ENCODE measurements at regions not wholly inside any gene's neighbourhood (a gene's known extent, or its start where the extent isn't known, plus 50 kb on each side); places are given as distances from the start of the nearest gene placed in this dataset.

DNA sequence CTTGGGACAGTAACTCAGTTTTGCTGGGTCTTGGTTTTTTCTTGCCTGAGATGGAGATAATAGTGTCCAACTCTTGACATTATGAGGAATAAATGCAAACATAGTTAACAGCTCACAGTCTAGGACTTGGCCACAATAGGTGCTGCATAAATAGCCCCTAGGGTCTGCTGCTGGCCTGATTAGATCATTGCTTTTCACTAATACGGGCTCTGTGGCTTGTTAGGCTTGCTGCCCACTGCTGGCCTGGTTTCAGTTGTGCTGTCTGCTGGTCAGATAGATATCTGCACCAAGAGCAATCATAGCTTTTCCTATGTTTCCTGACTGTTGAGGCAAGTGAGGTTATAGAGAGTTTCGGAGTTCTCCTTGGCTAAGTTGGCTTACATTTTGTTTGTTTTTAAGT, 246.1 kb downstream of the DNAJB9 start:
- no peaks in the 10 kb centered on the region for H3K9me3 ChIP-seq
- no peak for DNase-seq
- in situ Hi-C loops (cut with MboI; ENCODE audit: low sequenced_read_pairs in 4 of 4): no loop called here
- no peak overlapping the region for H3K4me3 ChIP-seq
- H3K36me3 ChIP-seq: no peaks in the 10 kb centered on the region
- intact Hi-C loops (cut with DNase I; ENCODE audit: low total_unique reads): no loop called here
- no peak for ATAC-seq
- TF ChIP-seq POLR2A (IDR thresholded peaks at IDR 0.05): no peak
- TF ChIP-seq, protein P1, sequence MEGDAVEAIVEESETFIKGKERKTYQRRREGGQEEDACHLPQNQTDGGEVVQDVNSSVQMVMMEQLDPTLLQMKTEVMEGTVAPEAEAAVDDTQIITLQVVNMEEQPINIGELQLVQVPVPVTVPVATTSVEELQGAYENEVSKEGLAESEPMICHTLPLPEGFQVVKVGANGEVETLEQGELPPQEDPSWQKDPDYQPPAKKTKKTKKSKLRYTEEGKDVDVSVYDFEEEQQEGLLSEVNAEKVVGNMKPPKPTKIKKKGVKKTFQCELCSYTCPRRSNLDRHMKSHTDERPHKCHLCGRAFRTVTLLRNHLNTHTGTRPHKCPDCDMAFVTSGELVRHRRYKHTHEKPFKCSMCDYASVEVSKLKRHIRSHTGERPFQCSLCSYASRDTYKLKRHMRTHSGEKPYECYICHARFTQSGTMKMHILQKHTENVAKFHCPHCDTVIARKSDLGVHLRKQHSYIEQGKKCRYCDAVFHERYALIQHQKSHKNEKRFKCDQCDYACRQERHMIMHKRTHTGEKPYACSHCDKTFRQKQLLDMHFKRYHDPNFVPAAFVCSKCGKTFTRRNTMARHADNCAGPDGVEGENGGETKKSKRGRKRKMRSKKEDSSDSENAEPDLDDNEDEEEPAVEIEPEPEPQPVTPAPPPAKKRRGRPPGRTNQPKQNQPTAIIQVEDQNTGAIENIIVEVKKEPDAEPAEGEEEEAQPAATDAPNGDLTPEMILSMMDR (IDR thresholded peaks at IDR 0.05 in 4 of 5, conservative IDR thresholded peaks at IDR 0.05 in 1 of 5): no peak
- no peak overlapping the region for H3K27ac ChIP-seq
- no peaks in the 10 kb centered on the region for H3K27me3 ChIP-seq
- H3K4me1 ChIP-seq: no peaks in the 10 kb centered on the region

DNA sequence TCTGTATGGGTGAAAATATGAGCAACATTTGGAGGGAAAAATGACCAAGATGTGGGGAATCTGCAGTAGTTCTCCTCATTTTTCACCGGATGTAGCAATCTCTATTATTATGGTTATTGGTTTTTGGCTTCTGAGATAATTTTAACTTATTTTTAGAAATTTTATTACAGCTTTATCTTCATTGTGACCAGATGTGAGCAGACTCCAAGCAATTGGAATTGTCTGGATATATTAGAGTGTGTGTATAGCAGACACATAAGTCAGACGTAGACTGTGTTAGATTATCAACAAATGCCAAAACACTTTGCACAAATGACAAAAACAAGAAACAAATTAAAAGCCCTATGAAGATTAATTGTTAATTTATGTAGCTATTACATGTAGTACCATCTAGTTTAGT, 249.1 kb downstream of the DNAJB9 start:
- TF ChIP-seq POLR2A (IDR thresholded peaks at IDR 0.05): no peak
- TF ChIP-seq, protein P1 (IDR thresholded peaks at IDR 0.05 in 4 of 5, conservative IDR thresholded peaks at IDR 0.05 in 1 of 5): no peak
- H3K27me3 ChIP-seq: no peaks in the 10 kb centered on the region
- ATAC-seq: no peak
- DNase-seq: no peak
- in situ Hi-C loops (cut with MboI; ENCODE audit: low sequenced_read_pairs in 4 of 4): no loop called here
- no peaks in the 10 kb centered on the region for H3K4me1 ChIP-seq
- no peaks in the 10 kb centered on the region for H3K36me3 ChIP-seq
- H3K4me3 ChIP-seq: no peak overlapping the region
- intact Hi-C loops (cut with DNase I; ENCODE audit: low total_unique reads): no loop called here
- no peak overlapping the region for H3K27ac ChIP-seq
- no peaks in the 10 kb centered on the region for H3K9me3 ChIP-seq

DNA sequence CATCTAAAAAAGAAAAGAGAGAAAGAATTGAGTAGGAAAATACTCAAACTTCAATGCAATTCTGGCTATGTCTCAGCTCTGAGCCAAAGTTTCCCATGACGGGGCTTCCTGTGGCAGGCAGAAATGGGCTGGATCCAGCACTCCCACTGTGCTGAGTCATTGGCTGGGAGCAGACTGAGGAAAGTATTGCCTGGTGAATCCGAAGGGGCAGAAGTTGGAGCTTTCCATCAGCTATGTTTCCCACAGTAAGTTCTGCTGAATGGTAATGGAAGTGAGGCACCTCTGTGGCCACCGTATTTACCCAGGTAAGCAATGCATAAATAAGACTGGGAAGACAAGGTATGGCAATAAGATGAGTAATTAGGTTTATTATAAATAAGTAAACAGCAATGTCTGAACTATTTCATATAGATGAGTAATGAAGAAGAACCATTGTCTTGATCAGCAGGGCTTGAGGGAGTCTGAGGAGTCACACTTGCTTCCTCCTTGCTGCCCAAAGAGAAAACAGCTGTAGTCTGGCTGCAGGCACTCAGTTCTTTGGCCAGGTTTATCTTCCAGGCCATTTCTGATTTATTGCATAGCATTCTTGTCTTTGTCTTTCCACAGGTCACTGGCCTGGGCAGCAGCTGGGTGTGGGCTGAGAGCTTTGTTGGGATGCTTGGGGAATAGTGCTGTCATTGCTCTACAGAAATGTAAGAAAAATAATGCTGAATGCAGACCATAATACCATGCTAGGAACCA, 255.3 kb downstream of the DNAJB9 start:
- H3K36me3 ChIP-seq: no peaks in the 10 kb centered on the region
- DNase-seq (no peak), ATAC-seq (no peak)

DNA sequence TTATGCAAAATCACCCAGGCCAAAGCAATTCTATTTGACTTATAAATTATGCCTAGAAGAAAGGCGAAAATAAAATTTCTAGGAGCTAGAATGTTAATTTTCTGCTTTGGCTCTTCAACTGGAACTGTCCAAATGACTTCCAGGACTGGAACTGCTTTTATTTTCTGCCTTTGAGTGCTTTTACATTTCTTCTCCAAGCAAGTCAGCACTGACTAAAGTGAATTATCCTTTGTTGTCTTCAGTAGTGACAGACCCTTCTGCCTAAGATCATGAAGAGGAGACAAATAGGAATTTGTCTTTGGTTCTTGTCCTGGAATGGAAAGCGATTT, 255.9 kb downstream of the DNAJB9 start:
- Histone ChIP-seq H3K4me3 (no peak overlapping the region), H3K27me3 (no peaks in the 10 kb centered on the region), H3K27ac (no peak overlapping the region), H3K4me1 (no peaks in the 10 kb centered on the region), H3K36me3 (no peaks in the 10 kb centered on the region), H3K9me3 (no peaks in the 10 kb centered on the region)
- TF ChIP-seq, protein P1 (IDR thresholded peaks at IDR 0.05 in 4 of 5, conservative IDR thresholded peaks at IDR 0.05 in 1 of 5): no peak
- TF ChIP-seq POLR2A (IDR thresholded peaks at IDR 0.05): no peak
- in situ Hi-C loops (cut with MboI; ENCODE audit: low sequenced_read_pairs in 4 of 4): no loop called here
- intact Hi-C loops (cut with DNase I; ENCODE audit: low total_unique reads): no loop called here
- no peak for DNase-seq
- no peak for ATAC-seq

More for the DNA sequence above, 255.3 kb downstream of the DNAJB9 start:
- H3K27me3 ChIP-seq: no peaks in the 10 kb centered on the region
- H3K27ac ChIP-seq: no peak overlapping the region
- in situ Hi-C loops (cut with MboI; ENCODE audit: low sequenced_read_pairs in 4 of 4): no loop called here
- H3K4me3 ChIP-seq: no peak overlapping the region
- intact Hi-C loops (cut with DNase I; ENCODE audit: low total_unique reads): no loop called here
- no peaks in the 10 kb centered on the region for H3K4me1 ChIP-seq
- TF ChIP-seq, protein P1 (IDR thresholded peaks at IDR 0.05 in 4 of 5, conservative IDR thresholded peaks at IDR 0.05 in 1 of 5): no peak
- TF ChIP-seq POLR2A (IDR thresholded peaks at IDR 0.05): no peak
- H3K9me3 ChIP-seq: no peaks in the 10 kb centered on the region

DNA sequence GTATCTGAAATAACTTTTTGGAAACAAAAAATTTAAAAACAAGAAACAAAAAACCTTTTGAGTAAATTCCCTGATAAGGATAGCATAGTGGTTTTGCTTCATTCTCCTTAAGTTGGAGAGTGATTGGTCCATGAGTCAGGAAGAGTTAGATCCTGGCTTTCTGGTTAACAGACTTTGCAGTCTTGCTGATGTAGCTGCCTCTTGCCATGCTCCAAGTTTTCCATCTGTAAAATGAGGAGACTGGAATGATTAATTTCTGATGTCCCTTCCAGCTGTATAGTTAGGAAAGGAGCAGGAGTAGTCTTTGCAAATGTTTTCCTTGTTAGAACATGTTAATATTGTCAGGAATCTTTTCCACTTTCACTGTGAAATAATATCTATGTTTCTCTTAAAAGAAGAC, 266.6 kb downstream of the DNAJB9 start:
- in situ Hi-C loops (cut with MboI; ENCODE audit: low sequenced_read_pairs in 4 of 4): no loop called here
- peaks cover 0 to 5% of the 10 kb centered on the region in 2 donors for H3K4me1 ChIP-seq
- DNase-seq (no peak), ATAC-seq (no peak)
- TF ChIP-seq, protein P1 (IDR thresholded peaks at IDR 0.05 in 4 of 5, conservative IDR thresholded peaks at IDR 0.05 in 1 of 5): no peak
- TF ChIP-seq POLR2A (IDR thresholded peaks at IDR 0.05): no peak
- H3K4me3 ChIP-seq: no peak overlapping the region
- no peaks in the 10 kb centered on the region for H3K36me3 ChIP-seq
- no peaks in the 10 kb centered on the region for H3K27me3 ChIP-seq
- H3K27ac ChIP-seq: no peak overlapping the region
- intact Hi-C loops (cut with DNase I; ENCODE audit: low total_unique reads): no loop called here
- H3K9me3 ChIP-seq: no peaks in the 10 kb centered on the region
